Psoas muscle (tissue), 7 donors: ENCODE measurements at regions not wholly inside any gene's neighbourhood (a gene's known extent, or its start where the extent isn't known, plus 50 kb on each side); places are given as distances from the start of the nearest gene placed in this dataset.

Experiments
- ATAC-seq, 4 donors: fragments of 200-7000 bp; cut with Tn5 transposase; one replicate each; pipeline ENCODE4 v1.9.1; 2020; ENCODE audit warnings: moderate library complexity in 3 of 4, mild to moderate bottlenecking in 2 of 4
- DNase-seq, 2 donors: peaks; one replicate each; pipeline ENCODE4 v3.0.0-alpha.2; 2020
- H3K27ac ChIP-seq: fragments of 200-600 bp; one replicate; pipeline ENCODE4 v1.8.0; 2022
- H3K27me3 ChIP-seq, 3 donors: fragments of 200-600 bp in 1 of 3; one replicate each; pipeline versions ENCODE4 v1.6.1 to v1.8.0; 2013 to 2022; ENCODE audit warnings: low read length in 2 of 3, mild to moderate bottlenecking in 2 of 3, moderate library complexity in 1 of 3; ENCODE audit not compliant: insufficient read depth in 3 of 3
- H3K36me3 ChIP-seq, 2 donors: fragments of 200-600 bp in 1 of 2; one replicate each; pipeline versions ENCODE4 v1.6.1 to v1.8.0; 2013 to 2022; ENCODE audit warnings: low read depth in 1 of 2, mild to moderate bottlenecking in 1 of 2, moderate library complexity in 1 of 2; ENCODE audit not compliant: insufficient read depth in 1 of 2
- H3K4me1 ChIP-seq: fragments of 200-600 bp; one replicate; pipeline ENCODE4 v1.8.0; 2022
- H3K4me3 ChIP-seq: fragments of 200-600 bp; one replicate; pipeline ENCODE4 v1.8.0; 2022; ENCODE audit warnings: mild to moderate bottlenecking
- H3K9me3 ChIP-seq: fragments of 200-600 bp; one replicate; pipeline ENCODE4 v1.8.0; 2022
- WGBS, 3 donors: extraction: QIAGEN DNeasy Blood & Tissue Kit; methylation state at CpG; one replicate each; pipeline versions ENCODE4 v1.1.6 to v1.1.7; 2013; 5-methylcytosine and 5-hydroxymethylcytosine counted together
- intact Hi-C, 2 donors: fragments of 100-400 bp; cut with DNase I; formaldehyde crosslinking; loops; one replicate each; pipeline versions ENCODE4 v1.11.0 to v1.14.2; 2022
- TF ChIP-seq, protein P1 (sequence below): fragments of 200-600 bp; IDR thresholded peaks from one replicate; pipeline ENCODE4 v1.8.0; 2022; ENCODE audit warnings: antibody characterized with exemption
- donor health status: healthy with polysubstance abuse.
- donor health status: DM: no; HTN: no; CAD: no; lungs with moderate emphysema.
- donor health status: Bipolar disorder and iron deficiency.
- donor health status: healthy.
- donor health status: DM: yes; HTN: yes; CAD: no.
- donor health status: DM: no; HTN: no; CAD: no.
- donor health status: DM: yes; HTN: yes; CAD: no.

- TF ChIP-seq, protein P1, sequence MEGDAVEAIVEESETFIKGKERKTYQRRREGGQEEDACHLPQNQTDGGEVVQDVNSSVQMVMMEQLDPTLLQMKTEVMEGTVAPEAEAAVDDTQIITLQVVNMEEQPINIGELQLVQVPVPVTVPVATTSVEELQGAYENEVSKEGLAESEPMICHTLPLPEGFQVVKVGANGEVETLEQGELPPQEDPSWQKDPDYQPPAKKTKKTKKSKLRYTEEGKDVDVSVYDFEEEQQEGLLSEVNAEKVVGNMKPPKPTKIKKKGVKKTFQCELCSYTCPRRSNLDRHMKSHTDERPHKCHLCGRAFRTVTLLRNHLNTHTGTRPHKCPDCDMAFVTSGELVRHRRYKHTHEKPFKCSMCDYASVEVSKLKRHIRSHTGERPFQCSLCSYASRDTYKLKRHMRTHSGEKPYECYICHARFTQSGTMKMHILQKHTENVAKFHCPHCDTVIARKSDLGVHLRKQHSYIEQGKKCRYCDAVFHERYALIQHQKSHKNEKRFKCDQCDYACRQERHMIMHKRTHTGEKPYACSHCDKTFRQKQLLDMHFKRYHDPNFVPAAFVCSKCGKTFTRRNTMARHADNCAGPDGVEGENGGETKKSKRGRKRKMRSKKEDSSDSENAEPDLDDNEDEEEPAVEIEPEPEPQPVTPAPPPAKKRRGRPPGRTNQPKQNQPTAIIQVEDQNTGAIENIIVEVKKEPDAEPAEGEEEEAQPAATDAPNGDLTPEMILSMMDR: no peak
- ATAC-seq (no peak), DNase-seq (no peak)
- Histone ChIP-seq H3K4me3 (no peak overlapping the region), H3K4me1 (peaks cover 3% of the 10 kb centered on the region), H3K9me3 (no peaks in the 10 kb centered on the region), H3K27me3 (no peaks in the 10 kb centered on the region), H3K36me3 (no peaks in the 10 kb centered on the region), H3K27ac (no peak overlapping the region)
- 98 to 100% (median 99%) methylated on average over 2 of the region's 2 CpGs for WGBS, 3 donors
- intact Hi-C loops: no loop called here
These were observed 344.8 kb upstream of the POU5F2 start for GRCh38 chr5:94086194-94086593.

DNA sequence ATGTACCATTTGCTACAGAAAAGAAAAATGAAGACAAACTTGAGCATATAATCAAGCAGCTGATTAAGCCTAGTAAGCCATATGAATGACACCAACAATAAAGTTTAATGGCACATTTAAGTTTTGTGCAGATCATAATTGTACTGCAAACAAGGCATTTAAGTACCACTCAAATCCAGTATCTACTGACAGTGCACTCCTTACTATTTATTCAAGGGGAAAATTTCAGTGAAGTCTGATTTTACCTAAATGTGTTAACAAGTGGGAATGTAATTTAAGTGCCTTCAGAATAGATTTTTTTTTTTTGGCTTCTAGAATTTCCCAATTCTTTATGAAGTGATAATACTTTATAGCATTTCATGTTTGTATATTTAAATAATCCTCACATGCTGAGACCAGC lies 341.0 kb upstream of the POU5F2 start:
- Histone ChIP-seq H3K36me3 (no peaks in the 10 kb centered on the region), H3K4me3 (no peak overlapping the region), H3K27ac (no peak overlapping the region), H3K27me3 (no peaks in the 10 kb centered on the region), H3K4me1 (peaks cover 17% of the 10 kb centered on the region), H3K9me3 (no peaks in the 10 kb centered on the region)
- TF ChIP-seq, protein P1: no peak
- DNase-seq (no peak), ATAC-seq (no peak)
- intact Hi-C loops: no loop called here

GRCh38 chr5:94081088-94081487 lies 339.7 kb upstream of the POU5F2 start:
- TF ChIP-seq, protein P1: no peak
- H3K36me3 ChIP-seq: no peaks in the 10 kb centered on the region
- DNase-seq (no peak), ATAC-seq (no peak)
- no peaks in the 10 kb centered on the region for H3K27me3 ChIP-seq
- intact Hi-C loops: no loop called here
- H3K9me3 ChIP-seq: no peaks in the 10 kb centered on the region
- WGBS, 3 donors: 94 to 100% (median 98%) methylated on average over 1 of the region's 1 CpG
- H3K27ac ChIP-seq: no peak overlapping the region
- H3K4me3 ChIP-seq: no peak overlapping the region
- H3K4me1 ChIP-seq: peaks cover 17% of the 10 kb centered on the region

- intact Hi-C loops: no loop called here
- Histone ChIP-seq H3K36me3 (no peaks in the 10 kb centered on the region), H3K27me3 (no peaks in the 10 kb centered on the region), H3K27ac (no peak overlapping the region), H3K4me3 (no peak overlapping the region), H3K4me1 (peaks cover 17% of the 10 kb centered on the region), H3K9me3 (no peaks in the 10 kb centered on the region)
- TF ChIP-seq, protein P1: no peak
- ATAC-seq (no peak), DNase-seq (no peak)
- WGBS, 3 donors: 79 to 92% (median 85%) methylated on average over 3 of the region's 3 CpGs
These were observed 339.0 kb upstream of the POU5F2 start for GRCh38 chr5:94080390-94080789.

DNA sequence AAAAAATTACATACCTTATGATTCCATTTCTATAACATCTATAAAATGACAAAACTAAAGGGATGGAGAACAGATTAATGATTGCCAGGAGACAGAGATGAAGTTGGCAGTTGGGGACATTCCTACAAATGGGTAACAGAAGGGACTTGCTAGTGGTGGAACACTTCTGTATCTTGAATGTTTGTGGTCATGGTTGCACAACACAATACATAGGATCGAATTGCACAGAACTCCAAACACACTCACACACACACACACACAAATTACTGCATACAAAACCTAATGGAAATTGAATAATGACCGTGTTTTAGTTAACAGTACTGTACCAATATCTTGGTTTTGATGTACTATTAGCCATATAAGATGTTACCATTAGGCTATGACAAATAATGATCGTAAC lies 330.7 kb upstream of the POU5F2 start:
- no peaks in the 10 kb centered on the region for H3K27me3 ChIP-seq
- intact Hi-C loops: no loop called here
- TF ChIP-seq, protein P1: no peak
- no peaks in the 10 kb centered on the region for H3K4me1 ChIP-seq
- H3K36me3 ChIP-seq: no peaks in the 10 kb centered on the region
- no peak overlapping the region for H3K4me3 ChIP-seq
- DNase-seq (no peak), ATAC-seq (no peak)
- H3K9me3 ChIP-seq: no peaks in the 10 kb centered on the region
- no peak overlapping the region for H3K27ac ChIP-seq
- WGBS, 3 donors: 95 to 99% (median 95%) methylated on average over 3 of the region's 3 CpGs
